ENCODE measurements at regions not wholly inside any gene's neighbourhood (a gene's known extent, or its start where the extent isn't known, plus 50 kb on each side); places are given as distances from the start of the nearest gene placed in this dataset.

DNA sequence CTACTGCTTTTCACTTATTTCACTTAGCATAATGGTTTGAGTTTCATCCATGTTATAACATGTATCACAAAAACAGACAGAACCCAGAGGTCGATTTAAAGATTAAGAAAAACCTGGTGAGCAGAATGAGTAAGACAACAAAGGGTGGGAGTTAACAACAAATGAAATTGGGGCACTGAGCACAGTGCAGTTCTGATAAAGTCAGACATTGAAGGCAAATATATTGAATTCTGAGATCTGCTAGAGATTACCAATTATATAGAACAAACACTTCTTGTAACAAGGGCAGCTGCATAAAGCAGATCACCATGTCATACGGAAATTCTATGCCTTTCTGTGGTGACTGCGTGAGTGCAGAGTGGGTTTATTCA lies 517.3 kb upstream of the RORB start:
- no peaks in the 10 kb centered on the region for H3K9me2 ChIP-seq (replicated peaks; ENCODE audit: insufficient read depth, low read length)
- no peaks in the 10 kb centered on the region for H3K79me2 ChIP-seq (ENCODE audit: insufficient read depth, low read length)
- H3K4me3 ChIP-seq (ENCODE audit: insufficient read depth, low read length, poor library complexity, severe bottlenecking): no peak overlapping the region
- no peak overlapping the region for H2AFZ ChIP-seq (ENCODE audit: low read depth, low read length, severe bottlenecking)
- no peaks in the 10 kb centered on the region for H4K20me1 ChIP-seq (ENCODE audit: low read depth, low read length)
- no peaks in the 10 kb centered on the region for H3K27me3 ChIP-seq (ENCODE audit: low read length)
- H3K27ac ChIP-seq (ENCODE audit: low read depth, low read length): no peak overlapping the region
- H3K36me3 ChIP-seq (ENCODE audit: low read length): no peaks in the 10 kb centered on the region
- no peak overlapping the region for H3K9ac ChIP-seq (ENCODE audit: low read length)
- H3F3A ChIP-seq (ENCODE audit: insufficient read depth): no peaks in the 10 kb centered on the region
- TF ChIP-seq EZH2phosphoT487 (conservative IDR thresholded peaks at IDR 0.05; ENCODE audit: low read length) (no peak), CTCF (IDR thresholded peaks at IDR 0.05; ENCODE audit: insufficient read depth, low read length, poor library complexity, severe bottlenecking) (no peak)
- no peak overlapping the region for H3K4me2 ChIP-seq (ENCODE audit: low read depth, low read length, poor library complexity, severe bottlenecking)
- no peaks in the 10 kb centered on the region for H3K9me3 ChIP-seq (ENCODE audit: insufficient read depth, low read length)

DNA sequence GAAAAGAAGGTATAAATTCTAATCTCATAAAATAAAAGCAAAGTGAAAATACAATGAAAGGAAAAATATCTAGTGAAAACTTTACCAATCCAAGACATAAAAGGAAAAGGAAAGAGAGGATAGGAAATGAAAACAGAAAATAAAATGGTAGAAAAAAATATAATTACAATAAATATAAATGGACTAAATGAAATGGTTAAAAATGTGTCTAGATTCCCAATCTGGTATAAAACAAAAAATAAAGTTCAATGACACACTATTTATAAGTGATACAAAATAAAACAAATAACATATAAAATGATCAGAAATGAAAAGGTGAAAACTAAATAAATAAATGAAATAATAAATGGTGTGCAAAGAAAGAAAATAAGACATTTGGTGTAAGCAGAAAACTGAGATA lies 516.4 kb upstream of the RORB start:
- no peak overlapping the region for H2AFZ ChIP-seq (ENCODE audit: low read depth, low read length, severe bottlenecking)
- no peaks in the 10 kb centered on the region for H3K9me2 ChIP-seq (replicated peaks; ENCODE audit: insufficient read depth, low read length)
- no peaks in the 10 kb centered on the region for H3F3A ChIP-seq (ENCODE audit: insufficient read depth)
- no peak overlapping the region for H3K27ac ChIP-seq (ENCODE audit: low read depth, low read length)
- no peak overlapping the region for H3K4me3 ChIP-seq (ENCODE audit: insufficient read depth, low read length, poor library complexity, severe bottlenecking)
- H3K4me2 ChIP-seq (ENCODE audit: low read depth, low read length, poor library complexity, severe bottlenecking): no peak overlapping the region
- no peaks in the 10 kb centered on the region for H3K79me2 ChIP-seq (ENCODE audit: insufficient read depth, low read length)
- TF ChIP-seq EZH2phosphoT487 (conservative IDR thresholded peaks at IDR 0.05; ENCODE audit: low read length): no peak
- no peak overlapping the region for H3K9ac ChIP-seq (ENCODE audit: low read length)
- no peaks in the 10 kb centered on the region for H4K20me1 ChIP-seq (ENCODE audit: low read depth, low read length)
- no peaks in the 10 kb centered on the region for H3K9me3 ChIP-seq (ENCODE audit: insufficient read depth, low read length)
- H3K36me3 ChIP-seq (ENCODE audit: low read length): no peaks in the 10 kb centered on the region
- no peaks in the 10 kb centered on the region for H3K27me3 ChIP-seq (ENCODE audit: low read length)

DNA sequence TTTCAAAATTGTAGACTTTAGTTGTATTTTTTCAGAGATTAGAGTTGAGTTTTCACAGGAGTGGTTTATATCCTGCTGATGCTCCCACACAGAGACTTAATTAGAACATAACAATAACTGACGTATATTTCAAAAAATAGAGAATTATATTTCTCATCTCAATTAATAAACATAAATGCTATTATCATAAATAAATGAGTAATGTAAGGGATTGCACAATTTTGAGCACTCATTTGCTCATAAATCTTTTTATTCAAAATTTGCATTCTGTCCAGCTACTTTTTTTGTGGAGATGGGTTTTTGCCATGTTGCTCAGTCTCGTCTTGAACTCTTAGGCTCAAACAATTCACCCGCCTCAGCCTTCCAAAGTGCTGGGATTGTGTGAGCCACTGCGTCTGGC lies 515.7 kb upstream of the RORB start:
- no peaks in the 10 kb centered on the region for H3F3A ChIP-seq (ENCODE audit: insufficient read depth)
- no peak overlapping the region for H2AFZ ChIP-seq (ENCODE audit: low read depth, low read length, severe bottlenecking)

GRCh38 chr9:73995836-73996235 lies 501.3 kb upstream of the RORB start:
- Histone ChIP-seq H3K36me3 (ENCODE audit: low read length) (no peaks in the 10 kb centered on the region), H3K4me2 (ENCODE audit: low read depth, low read length, poor library complexity, severe bottlenecking) (no peak overlapping the region), H3F3A (ENCODE audit: insufficient read depth) (no peaks in the 10 kb centered on the region), H3K27me3 (ENCODE audit: low read length) (no peaks in the 10 kb centered on the region), H3K9me2 (replicated peaks; ENCODE audit: insufficient read depth, low read length) (no peaks in the 10 kb centered on the region), H3K27ac (ENCODE audit: low read depth, low read length) (no peak overlapping the region), H3K9me3 (ENCODE audit: insufficient read depth, low read length) (no peaks in the 10 kb centered on the region), H3K9ac (ENCODE audit: low read length) (no peak overlapping the region), H3K4me3 (ENCODE audit: insufficient read depth, low read length, poor library complexity, severe bottlenecking) (no peak overlapping the region), H3K79me2 (ENCODE audit: insufficient read depth, low read length) (no peaks in the 10 kb centered on the region), H4K20me1 (ENCODE audit: low read depth, low read length) (no peaks in the 10 kb centered on the region), H2AFZ (ENCODE audit: low read depth, low read length, severe bottlenecking) (no peak overlapping the region)
- TF ChIP-seq CTCF (IDR thresholded peaks at IDR 0.05; ENCODE audit: insufficient read depth, low read length, poor library complexity, severe bottlenecking) (no peak), EZH2phosphoT487 (conservative IDR thresholded peaks at IDR 0.05; ENCODE audit: low read length) (no peak)

More for the DNA sequence above, 515.7 kb upstream of the RORB start:
- no peak for TF ChIP-seq CTCF (IDR thresholded peaks at IDR 0.05; ENCODE audit: insufficient read depth, low read length, poor library complexity, severe bottlenecking)
- TF ChIP-seq EZH2phosphoT487 (conservative IDR thresholded peaks at IDR 0.05; ENCODE audit: low read length): no peak
- Histone ChIP-seq H3K4me2 (ENCODE audit: low read depth, low read length, poor library complexity, severe bottlenecking) (no peak overlapping the region), H3K79me2 (ENCODE audit: insufficient read depth, low read length) (no peaks in the 10 kb centered on the region), H3K9me3 (ENCODE audit: insufficient read depth, low read length) (no peaks in the 10 kb centered on the region), H3K9ac (ENCODE audit: low read length) (no peak overlapping the region), H3K36me3 (ENCODE audit: low read length) (no peaks in the 10 kb centered on the region), H4K20me1 (ENCODE audit: low read depth, low read length) (no peaks in the 10 kb centered on the region), H3K27ac (ENCODE audit: low read depth, low read length) (no peak overlapping the region), H3K27me3 (ENCODE audit: low read length) (no peaks in the 10 kb centered on the region), H3K4me3 (ENCODE audit: insufficient read depth, low read length, poor library complexity, severe bottlenecking) (no peak overlapping the region), H3K9me2 (replicated peaks; ENCODE audit: insufficient read depth, low read length) (no peaks in the 10 kb centered on the region)

Measured in SU-DHL-6 (cell line).